GM19372 (cell line): ENCODE measurements at regions not wholly inside any gene's neighbourhood (a gene's known extent, or its start where the extent isn't known, plus 50 kb on each side); places are given as distances from the start of the nearest gene placed in this dataset.

Experiments used
- ATAC-seq: cut with Tn5 transposase; IDR thresholded peaks from one replicate; pipeline ENCODE4 v1.9.1; 2021; ENCODE audit warnings: mild to moderate bottlenecking, low read depth, moderate library complexity; ENCODE audit not compliant: unreplicated experiment

GRCh38 chr14:62329427-62329826, 567.2 kb downstream of the SNAPC1 start:
- no peak for ATAC-seq

- ATAC-seq, result no peak
Measured at GRCh38 chr14:62347562-62348011, 585.4 kb downstream of the SNAPC1 start.

GRCh38 chr14:62357362-62357761, 595.1 kb downstream of the SNAPC1 start:
- no peak for ATAC-seq

- ATAC-seq, result no peak
Measured at GRCh38 chr14:62364161-62364560, 601.9 kb downstream of the SNAPC1 start.

GRCh38 chr14:62364800-62365280, 602.6 kb downstream of the SNAPC1 start:
- ATAC-seq, result no peak

- no peak for ATAC-seq
Measured at GRCh38 chr14:62369919-62370560, 607.8 kb downstream of the SNAPC1 start.

- ATAC-seq, result no peak
Measured at GRCh38 chr14:62373944-62374343, 611.7 kb downstream of the SNAPC1 start.

GRCh38 chr14:62378057-62378456, 615.8 kb downstream of the SNAPC1 start:
- ATAC-seq, result no peak

GRCh38 chr14:62381311-62382070, 619.3 kb downstream of the SNAPC1 start:
- no peak for ATAC-seq

GRCh38 chr14:62409169-62409568, 636.1 kb downstream of the KCNH5 start:
- ATAC-seq, result no peak

- no peak for ATAC-seq
Measured at GRCh38 chr14:62409626-62410300, 635.5 kb downstream of the KCNH5 start.

- ATAC-seq, result no peak
Measured at GRCh38 chr14:62420847-62421246, 624.4 kb downstream of the KCNH5 start.

GRCh38 chr14:62428429-62429203, 616.6 kb downstream of the KCNH5 start:
- no peak for ATAC-seq

GRCh38 chr14:62429683-62430082, 615.6 kb downstream of the KCNH5 start:
- no peak for ATAC-seq

- ATAC-seq, result no peak
Measured at GRCh38 chr14:62431496-62431895, 613.8 kb downstream of the KCNH5 start.

- ATAC-seq, result no peak
Measured at GRCh38 chr14:62432955-62433354, 612.3 kb downstream of the KCNH5 start.

GRCh38 chr14:62436261-62436660, 609.0 kb downstream of the KCNH5 start:
- ATAC-seq, result no peak

GRCh38 chr14:62439210-62439609, 606.0 kb downstream of the KCNH5 start:
- no peak for ATAC-seq

- ATAC-seq, result no peak
Measured at GRCh38 chr14:62443796-62444195, 601.5 kb downstream of the KCNH5 start.

- no peak for ATAC-seq
Measured at GRCh38 chr14:62445570-62445969, 599.7 kb downstream of the KCNH5 start.

- no peak for ATAC-seq
Measured at GRCh38 chr14:62451221-62451620, 594.0 kb downstream of the KCNH5 start.
